NOMO-1 (cell line): ENCODE measurements at regions not wholly inside any gene's neighbourhood (a gene's known extent, or its start where the extent isn't known, plus 50 kb on each side); places are given as distances from the start of the nearest gene placed in this dataset.
"Not testable (repeated sequence)": the region's sequence is repeated elsewhere in the genome, so short reads cannot be mapped to it uniquely, and the experiment has no call there.

Source experiments
- DNase-seq, 2 experiments: peaks; one replicate each; lab custom pipeline; 2025; ENCODE audit not compliant: unreplicated experiment in 2 of 2; lab: John Stamatoyannopoulos, UW

DNA sequence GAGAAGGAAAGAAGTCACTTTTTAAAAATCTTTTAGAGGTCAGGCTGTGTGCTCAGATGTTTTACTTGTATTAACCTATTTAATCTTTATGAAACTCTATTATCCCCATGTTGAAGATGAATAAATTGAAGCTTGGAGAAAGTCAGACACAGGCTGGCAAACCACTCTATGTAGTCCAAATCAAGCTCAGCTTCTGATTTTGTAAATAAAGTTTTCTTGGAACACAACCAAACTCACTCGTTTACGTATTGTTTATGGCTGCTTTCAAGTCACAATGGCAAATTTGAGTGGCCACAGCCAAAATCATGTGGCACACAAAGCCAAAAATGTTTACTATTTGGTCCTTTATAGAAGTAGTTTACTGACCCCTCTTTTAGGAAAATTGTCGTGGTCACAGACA is 596.0 kb upstream of the CDH11 start:
- DNase-seq: no peak

DNA sequence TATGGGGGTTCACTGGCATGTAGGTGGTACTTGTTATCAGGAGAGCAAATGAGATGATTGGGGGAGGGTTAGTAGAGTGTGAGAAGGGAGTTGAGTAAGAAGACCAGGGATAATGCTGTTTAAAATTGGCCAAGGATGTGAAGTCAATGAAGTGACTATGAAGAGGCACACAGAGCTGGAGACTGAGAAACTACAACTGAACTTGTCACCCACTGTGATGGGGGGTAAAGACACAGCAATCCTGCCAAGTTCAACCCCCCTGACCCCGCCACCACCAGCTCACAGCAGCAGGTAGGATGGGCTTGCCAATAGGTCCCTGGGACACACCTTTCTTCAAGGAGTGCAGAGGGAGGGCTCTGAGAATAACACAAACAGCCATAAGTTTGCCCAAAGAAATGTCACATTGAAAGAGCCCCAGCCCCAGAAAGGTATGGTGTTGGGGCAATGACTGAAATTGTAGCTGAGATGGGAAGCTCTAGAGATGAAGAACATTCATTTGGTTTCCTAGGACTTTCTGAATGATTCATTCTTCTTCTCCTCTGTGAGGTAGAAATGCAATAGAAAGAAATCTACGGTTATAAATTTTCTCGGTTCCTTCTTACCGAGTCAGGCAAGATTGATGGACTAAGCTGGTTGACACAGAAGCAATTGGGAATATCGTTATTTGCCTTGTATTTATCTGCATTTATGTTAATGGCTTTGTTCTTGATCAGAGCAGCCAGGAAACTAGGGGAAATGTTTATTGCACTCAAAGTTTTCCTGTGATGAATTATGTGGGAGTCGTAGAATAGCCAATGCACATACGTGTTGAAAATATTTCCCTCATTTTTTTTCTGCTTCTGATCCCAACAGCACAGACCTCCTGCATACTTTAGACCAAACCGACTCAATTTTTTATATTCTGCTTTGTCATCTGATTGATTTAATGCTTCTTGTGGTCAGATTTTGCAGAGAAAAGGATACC is 595.2 kb upstream of the CDH11 start:
- peak in 1 of 2 experiments; percentile 26 for DNase-seq

DNA sequence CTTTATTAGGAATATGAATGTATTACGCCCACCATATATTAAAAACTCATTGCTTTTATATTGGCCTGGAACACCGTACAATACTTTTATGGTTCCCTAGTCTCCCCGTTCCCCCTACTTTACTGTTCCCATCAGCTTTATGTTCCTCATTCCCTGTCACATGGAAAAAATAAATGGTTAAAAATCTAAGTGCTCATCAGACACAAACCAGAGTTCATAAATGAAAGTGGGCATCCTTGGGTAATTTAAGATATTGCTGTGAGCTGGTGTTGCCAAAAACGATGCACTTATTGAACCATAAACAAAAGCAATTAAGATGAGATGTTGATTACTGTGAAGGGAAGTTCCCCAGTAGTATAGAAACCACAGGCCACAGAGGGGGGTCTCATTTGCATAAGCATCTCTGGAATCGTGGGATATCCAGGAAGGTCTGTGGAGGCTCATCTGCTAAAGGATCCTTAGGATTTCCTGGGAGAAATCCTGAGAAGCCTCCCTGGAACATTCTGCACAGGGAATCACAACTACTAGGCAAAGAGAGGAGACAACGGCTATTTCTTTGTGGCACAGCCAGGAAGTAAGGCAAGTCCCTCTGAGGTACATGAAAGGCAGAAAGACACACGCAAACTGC is 591.4 kb upstream of the CDH11 start:
- peak in 1 of 2 experiments; percentile 44 for DNase-seq

DNA sequence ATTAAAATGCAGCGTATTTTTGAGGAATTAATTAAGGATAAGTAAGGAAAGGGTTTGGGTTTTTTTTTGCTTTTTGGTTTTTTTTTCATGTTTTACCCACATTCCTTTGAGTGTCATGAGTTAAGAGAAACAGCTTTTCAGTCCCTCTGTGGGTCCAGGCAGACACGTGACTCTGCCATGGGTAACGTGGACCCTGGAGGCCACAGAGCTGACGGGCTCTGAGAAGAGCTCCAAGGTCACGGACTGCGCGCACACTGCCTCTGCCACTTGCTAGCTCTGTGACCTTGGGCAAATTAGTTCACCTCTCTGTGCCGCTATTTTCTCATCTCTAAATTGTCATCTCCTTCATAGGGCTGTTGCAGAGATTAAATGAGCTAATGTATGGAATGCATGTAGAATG is 588.2 kb upstream of the CDH11 start:
- no peak for DNase-seq

DNA sequence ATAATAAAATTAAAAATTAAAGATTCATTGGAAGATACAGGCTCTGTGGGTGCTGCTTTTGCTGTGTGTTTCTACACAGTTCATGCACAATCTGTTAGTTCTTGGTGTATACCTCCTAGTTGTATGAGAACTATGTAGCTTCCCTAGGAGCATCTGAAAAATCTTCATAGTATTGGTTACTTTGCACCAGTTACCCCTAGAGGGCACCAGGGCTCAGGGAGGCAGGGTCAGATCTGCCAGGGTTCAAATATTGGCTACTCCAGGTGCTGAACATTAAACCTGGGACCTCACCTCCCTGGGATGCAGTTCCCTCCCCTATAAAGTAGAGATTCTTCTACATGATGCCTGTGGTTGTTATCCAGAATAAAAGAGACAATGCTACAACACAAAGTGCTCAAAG is 583.0 kb upstream of the CDH11 start:
- peak in 1 of 2 experiments; percentile 10 for DNase-seq

DNA sequence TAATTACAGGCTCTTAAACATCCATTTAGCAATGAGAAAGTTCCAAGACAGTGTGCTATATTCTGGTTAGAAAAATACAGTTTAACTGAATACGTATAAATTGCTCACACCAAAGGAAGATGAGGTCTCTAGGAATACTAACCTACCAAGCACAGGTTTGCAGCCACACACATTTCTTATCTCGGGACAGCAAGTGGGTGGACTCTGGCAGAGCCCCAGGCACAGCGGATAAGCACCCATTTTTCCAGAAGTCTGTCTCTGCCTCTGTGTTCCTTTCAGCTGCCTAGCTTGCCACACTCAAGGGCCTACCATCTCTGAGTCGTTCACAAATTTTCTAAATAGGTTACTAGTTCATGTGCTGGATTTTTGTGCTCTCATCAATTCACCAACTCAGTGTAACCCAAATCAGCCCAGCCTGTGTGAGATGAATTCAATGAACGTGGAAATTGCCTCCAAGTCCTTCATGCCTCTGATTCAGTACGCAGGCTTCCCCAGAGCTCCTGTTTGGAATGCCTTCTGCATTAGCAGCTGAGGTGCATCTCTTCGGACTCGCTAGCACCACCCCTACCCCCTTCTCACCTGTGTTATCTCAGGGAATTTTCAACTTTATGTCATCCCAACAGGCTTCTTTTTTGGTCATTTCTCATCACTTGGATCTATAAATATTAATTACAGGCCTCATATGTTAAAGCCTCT is 581.0 kb upstream of the CDH11 start:
- DNase-seq: no peak

DNA sequence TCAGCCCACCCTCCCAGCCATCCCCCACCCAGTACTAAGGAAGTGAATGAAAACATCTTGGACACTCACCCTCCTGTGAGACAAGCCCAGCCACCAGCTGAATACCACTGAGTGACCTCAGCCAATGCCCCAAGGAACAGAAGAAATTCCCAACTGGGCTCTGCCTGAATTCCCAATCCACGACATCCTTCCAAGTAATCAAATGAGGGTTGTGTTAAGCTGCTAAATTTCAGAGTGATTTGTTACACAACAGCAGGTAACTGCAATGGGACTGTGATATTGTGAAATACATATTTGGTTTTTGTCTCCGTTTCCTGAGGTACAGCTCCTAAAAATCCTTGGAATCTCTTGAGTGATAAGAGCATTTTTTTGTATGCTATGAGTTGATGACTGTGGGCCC is 578.7 kb upstream of the CDH11 start:
- DNase-seq: no peak

DNA sequence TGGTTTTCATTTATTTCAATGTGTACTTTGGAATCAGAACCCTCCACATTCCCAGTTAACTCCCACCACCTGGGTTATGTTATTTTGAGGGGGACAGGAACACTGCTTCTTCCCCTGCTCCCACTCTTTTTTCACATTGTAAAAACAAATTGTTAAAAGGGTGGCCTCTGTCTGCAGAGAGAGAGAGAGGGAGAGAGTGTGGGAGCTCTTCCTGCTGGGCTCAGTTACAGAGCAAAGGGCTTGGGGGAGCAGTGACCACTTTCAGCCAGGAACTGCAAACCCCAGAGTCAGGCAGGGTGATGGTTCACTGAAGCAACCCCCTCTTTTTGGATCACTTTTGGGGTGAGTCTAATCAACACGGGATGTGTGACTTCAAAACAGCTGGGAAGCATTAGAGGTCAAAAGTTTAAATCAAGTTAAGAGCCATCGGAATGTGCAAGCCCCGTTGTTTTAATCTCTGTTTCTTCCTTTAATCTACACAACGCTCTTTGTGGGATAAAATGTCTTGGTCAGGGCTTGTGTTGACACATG is 577.0 kb upstream of the CDH11 start:
- no peak for DNase-seq

DNA sequence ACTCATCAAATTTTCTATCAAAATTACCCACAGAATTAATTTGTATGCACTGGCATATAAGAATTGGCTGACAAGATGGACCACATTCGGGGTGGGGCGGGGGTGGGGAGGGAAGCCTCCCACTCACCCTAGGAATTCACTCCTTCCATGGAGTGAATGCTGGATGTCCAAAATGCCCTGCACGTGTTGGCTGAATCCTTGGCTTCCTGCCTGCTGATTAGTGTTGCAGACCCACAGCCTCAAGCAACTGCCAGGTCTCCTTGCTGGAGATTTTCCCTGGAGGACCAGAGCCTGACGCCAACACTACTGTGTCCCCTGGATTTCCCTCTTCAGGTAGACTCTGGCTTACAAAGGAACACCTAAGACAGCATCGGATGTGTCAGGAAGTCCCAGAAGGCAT is 575.7 kb upstream of the CDH11 start:
- no peak for DNase-seq

DNA sequence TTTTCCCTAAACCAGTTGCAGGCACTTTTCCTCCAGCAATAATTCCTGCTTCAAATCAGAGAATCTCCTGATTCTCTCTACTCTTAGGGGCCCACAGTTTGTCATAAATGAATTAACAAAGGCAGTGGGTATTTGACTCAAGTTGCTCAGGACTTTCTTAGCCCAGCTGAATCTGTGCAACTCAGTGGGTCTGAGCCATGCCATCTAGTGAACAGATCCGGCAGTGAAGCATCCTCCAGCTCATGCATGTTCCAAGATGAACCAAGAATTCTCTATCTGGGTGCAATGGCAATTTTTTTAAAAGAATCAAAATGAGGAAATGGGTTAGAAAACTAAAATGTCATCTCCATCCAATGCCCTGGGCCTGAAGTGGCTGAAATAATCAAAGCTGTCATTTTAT is 575.2 kb upstream of the CDH11 start:
- no peak for DNase-seq

DNA sequence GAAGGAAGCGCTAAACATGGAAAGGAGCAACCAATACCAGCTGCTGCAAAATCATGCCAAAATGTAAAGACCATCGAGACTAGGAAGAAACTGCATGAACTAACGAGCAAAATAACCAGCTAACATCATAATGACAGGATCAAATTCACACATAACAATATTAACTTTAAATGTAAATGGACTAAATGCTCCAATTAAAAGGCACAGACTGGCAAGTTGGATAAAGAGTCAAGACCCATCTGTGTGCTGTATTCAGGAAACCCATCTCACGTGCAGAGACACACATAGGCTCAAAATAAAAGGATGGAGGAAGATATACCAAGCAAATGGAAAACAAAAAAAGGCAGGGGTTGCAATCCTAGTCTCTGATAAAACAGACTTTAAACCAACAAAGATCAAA is 570.0 kb upstream of the CDH11 start:
- not testable (repeated sequence) for DNase-seq

DNA sequence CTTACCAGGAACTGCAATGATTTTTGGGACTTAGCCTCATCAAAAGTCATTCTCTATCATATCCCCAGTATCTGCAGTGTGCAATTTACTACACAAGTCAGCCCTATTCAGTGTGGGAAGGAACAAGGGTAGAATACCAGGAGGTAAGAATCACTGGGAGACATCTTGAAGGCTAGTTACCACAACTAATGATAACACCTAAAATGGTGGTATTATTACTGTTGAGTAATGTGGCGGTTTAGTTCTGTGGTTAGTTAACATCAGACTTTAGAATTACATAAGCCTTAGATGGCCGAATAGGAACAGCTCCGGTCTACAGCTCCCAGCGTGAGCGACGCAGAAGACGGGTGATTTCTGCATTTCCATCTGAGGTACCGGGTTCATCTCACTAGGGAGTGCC is 567.9 kb upstream of the CDH11 start:
- peak; percentile 32 to 82 for DNase-seq

DNA sequence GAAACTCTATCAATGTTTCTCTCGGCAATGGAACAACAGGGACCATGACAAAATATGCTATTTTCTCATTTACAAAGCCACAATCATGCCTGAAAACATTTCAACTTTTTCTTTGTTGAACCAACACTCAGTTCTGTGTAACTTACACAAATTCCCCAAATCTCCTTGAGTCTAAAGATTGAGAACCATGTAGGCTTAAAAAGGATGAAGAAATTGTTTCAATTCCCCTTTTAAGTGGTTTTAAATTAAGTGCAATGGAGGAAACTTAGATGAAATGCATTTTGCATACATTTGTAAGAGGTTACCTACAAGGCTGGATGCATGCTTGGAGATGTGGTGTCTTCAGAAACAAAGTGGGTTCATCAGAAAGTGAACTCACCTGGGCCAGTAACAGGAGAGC is 566.4 kb upstream of the CDH11 start:
- DNase-seq: peak; percentile 64 to 85

DNA sequence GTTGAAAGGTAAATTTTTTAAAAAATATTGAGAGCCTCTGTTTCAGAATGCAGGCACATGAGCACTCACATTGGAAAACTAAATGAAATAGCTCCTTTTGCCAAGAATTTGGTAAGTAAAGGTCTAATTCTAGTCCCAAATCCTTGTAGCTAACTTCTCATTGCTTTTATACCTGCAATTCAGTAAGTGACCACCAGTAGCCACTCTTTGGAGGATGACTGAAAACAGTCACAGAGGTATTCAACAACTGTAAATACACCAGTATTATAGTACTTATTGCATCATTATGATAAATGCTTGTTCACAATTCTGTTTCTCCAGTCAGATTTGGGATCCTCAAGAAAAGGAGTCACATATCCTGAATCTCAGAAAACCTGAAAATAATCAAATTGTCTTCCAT is 562.4 kb upstream of the CDH11 start:
- no peak for DNase-seq

DNA sequence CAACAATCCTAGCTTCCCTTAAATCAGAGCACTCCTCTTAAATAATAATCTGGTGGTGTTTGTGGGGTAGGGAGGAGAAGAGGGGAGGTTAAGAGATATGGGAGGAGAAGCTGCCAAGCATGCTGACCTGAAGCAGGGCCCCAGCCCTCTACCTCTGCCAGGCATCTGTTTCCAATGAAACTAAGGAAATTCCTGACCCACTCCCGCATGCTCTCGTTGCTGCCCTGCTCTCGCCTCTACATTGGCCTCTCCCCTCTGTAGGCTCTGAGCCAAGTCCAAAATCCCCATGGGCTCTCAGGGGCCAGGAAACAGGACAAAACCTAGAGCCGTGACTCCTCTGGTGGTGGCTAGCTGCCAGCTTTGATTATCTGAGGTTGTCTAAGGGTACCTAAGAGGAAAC is 559.5 kb upstream of the CDH11 start:
- no peak for DNase-seq

DNA sequence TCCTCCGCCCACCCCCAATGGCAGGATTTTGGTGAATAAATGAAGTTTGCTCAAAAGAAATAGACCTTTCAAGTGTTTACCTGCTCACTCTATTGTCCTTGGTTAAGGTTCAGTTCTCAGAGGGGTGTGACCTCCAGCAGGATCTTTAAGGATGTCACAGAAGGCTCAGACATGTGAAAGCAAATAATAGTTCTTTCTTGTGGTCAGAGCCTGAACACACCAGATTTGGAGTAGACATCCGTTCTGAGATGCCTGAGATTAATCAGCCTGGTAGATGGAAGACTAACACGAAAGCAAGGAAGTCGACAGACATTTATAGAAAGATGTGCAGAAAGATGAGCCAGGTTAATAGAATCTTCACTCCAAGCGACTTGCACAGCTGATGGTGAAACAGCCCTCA is 557.9 kb upstream of the CDH11 start:
- no peak for DNase-seq

DNA sequence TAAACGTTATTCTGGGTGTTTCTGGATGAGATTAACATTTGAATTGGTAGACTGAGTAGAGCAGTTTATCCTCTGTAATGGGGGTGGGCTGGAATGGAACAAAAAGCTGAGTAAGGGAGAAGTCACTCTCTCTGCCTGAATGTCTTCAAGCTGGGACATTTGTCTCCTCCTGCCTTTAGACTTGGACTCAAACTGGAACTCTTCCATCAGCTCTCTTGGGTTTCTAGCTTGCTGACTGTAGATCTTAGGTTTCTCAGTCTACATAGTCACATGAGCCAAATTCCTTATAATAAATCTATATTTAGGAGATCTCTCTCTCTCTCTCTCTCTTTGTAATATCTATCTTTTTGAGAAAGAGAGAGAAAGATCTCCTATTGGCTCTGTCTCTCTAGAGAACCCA is 553.3 kb upstream of the CDH11 start:
- DNase-seq: no peak

DNA sequence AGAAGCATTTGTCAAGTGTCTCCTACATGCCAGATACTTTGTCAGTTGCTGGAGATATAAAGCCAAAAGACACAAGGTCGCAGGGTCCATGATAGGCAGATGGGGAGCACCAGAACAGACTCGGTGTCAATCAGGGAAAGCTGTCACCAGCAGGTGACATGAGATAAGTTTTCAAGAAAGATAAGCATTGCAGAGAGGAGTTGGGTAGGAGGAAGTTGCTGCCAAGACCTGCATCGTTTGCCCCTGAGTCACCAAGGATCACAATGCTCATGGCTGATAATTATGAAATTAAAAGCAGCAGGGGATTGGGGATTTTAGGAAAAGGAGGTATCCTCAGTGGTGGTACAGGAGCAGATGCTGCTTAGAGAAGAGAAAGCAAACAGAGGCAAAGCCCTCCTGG is 551.1 kb upstream of the CDH11 start:
- peak in 1 of 2 experiments; percentile 5 for DNase-seq

DNA sequence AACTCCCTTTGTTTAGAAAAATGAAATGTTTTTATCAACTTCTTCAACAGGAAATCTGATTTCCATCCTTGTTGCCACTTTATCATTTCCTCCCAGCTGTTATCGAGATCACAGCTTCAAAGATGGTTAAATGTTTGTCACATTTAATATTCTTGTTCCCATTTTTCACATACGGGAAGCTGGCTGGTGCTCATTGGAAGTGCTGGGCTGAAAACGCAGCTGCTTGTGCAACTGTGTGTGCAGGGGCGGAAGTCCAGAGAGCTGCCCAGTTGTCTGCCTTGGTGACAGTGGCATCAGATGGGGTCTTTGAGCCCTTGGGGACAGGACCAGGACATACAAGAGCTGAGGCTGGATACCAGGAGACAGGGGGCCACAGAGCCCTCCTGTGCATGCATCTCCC is 549.2 kb upstream of the CDH11 start:
- no peak for DNase-seq

DNA sequence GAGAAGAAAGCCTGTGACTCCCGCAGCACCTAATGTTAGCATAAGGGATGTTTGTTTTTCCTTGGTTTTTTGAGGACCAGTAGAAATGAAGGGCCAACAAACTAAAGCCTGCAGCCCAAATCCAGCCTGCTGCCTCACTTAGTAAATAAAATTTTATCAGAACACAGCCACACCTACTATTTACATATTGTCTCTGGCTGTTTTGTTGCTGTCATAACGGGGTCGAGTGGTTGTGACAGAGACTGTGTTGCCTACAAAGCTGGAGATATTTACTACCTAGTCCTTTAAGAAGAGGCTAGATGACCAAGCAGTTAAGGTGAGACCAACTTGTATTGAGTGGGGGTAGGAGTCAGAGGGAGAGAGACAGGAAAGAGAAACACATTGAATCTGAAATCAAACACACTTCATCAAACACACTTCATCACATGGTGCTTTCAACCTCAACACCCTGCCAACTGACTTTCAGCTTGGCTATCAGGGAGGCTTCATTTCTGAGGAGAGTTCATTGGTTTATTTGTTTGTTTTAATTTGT is 546.3 kb upstream of the CDH11 start:
- no peak for DNase-seq

DNA sequence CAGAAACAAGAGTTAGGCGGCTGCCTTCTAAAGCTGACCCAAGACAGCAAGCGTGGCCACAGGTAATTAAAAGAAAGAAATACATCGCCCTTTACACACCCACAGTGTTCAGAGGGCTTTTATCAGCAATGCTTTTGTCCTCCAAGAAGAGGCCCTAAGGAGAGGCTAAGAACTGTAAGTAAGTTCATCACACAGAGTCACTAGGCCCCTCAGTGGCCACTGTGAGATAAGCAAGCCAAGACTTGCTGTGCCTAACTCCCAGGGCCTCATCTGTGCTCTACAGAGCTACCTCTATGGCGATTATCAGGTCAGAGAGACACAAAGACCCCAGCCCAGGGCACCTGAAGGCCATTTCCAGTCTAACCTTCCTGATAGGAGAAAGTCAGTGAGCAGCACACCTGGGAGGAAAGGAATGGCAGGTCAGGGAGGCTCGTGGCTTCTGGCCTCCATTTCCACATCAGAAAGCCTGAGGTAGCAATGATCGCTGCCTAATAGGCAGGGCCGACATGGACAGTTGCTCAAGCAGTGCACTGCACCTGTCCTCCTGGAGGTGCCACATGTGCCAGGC is 545.2 kb upstream of the CDH11 start:
- peak in 1 of 2 experiments; percentile 2 for DNase-seq
